PFSK-1 (cell line): ENCODE measurements at regions not wholly inside any gene's neighbourhood (a gene's known extent, or its start where the extent isn't known, plus 50 kb on each side); places are given as distances from the start of the nearest gene placed in this dataset.

ENCODE experiments used
- FOXP2 ChIP-seq: optimal IDR thresholded peaks from 2 replicates; pipeline ENCODE3; 2011; ENCODE audit warnings: borderline replicate concordance, control low read depth, inconsistent platforms; ENCODE audit not compliant: insufficient read depth; ENCODE audit errors: extremely low read length, extremely low read depth
- POLR2AphosphoS5 ChIP-seq: IDR thresholded peaks from 2 replicates; pipeline ENCODE4 v1.6.1; 2012; ENCODE audit warnings: low read depth, mild to moderate bottlenecking, control low read depth, low read length, moderate library complexity
- REST ChIP-seq, 2 experiments: IDR thresholded peaks; 2 replicates each; pipeline versions ENCODE4 v1.6.1 to v1.8.0; 2011 to 2012; ENCODE audit warnings: low read depth in 2 of 2, low read length in 2 of 2, control low read depth in 1 of 2, inconsistent platforms in 1 of 2, mild to moderate bottlenecking in 1 of 2, moderate library complexity in 1 of 2; ENCODE audit not compliant: insufficient read depth in 1 of 2
- SIN3A ChIP-seq: IDR thresholded peaks from 2 replicates; pipeline ENCODE4 v1.6.1; 2012; ENCODE audit warnings: mild to moderate bottlenecking, low read length, moderate library complexity, borderline replicate concordance; ENCODE audit not compliant: insufficient read depth
- TAF1 ChIP-seq: IDR thresholded peaks from 2 replicates; pipeline ENCODE4 v1.6.1; 2012; ENCODE audit warnings: low read length, control low read depth, borderline replicate concordance; ENCODE audit not compliant: insufficient read depth

- TF ChIP-seq POLR2AphosphoS5 = no peak
- no peak for TF ChIP-seq REST (IDR thresholded peaks at IDR 0.05; ENCODE audit: insufficient read depth in 1 of 2, low read depth in 2 of 2, low read length in 2 of 2)
- TF ChIP-seq SIN3A = no peak
Measured at GRCh38 chr3:64932016-64932518, 244.3 kb upstream of the ADAMTS9 start.

- TF ChIP-seq SIN3A (no peak), REST (IDR thresholded peaks at IDR 0.05; ENCODE audit: insufficient read depth in 1 of 2, low read depth in 2 of 2, low read length in 2 of 2) (no peak), TAF1 (no peak), FOXP2 (no peak), POLR2AphosphoS5 (no peak)
Measured at GRCh38 chr3:64930891-64931290, 243.1 kb upstream of the ADAMTS9 start.

GRCh38 chr3:64928683-64929082 is 240.9 kb upstream of the ADAMTS9 start:
- TF ChIP-seq FOXP2 (no peak), TAF1 (no peak), REST (IDR thresholded peaks at IDR 0.05; ENCODE audit: insufficient read depth in 1 of 2, low read depth in 2 of 2, low read length in 2 of 2) (no peak), SIN3A (no peak), POLR2AphosphoS5 (no peak)

GRCh38 chr3:64927689-64928088 is 239.9 kb upstream of the ADAMTS9 start:
- TF ChIP-seq POLR2AphosphoS5 = no peak
- TF ChIP-seq FOXP2 = no peak
- TF ChIP-seq TAF1 = no peak
- no peak for TF ChIP-seq SIN3A
- no peak for TF ChIP-seq REST (IDR thresholded peaks at IDR 0.05; ENCODE audit: insufficient read depth in 1 of 2, low read depth in 2 of 2, low read length in 2 of 2)

- TF ChIP-seq REST (IDR thresholded peaks at IDR 0.05; ENCODE audit: insufficient read depth in 1 of 2, low read depth in 2 of 2, low read length in 2 of 2) (no peak), TAF1 (no peak), FOXP2 (no peak), POLR2AphosphoS5 (no peak), SIN3A (no peak)
Measured at GRCh38 chr3:64925575-64925974, 237.8 kb upstream of the ADAMTS9 start.
